NCI-H2196 treated with DMSO at 0.1 percent for 48 hours (cell line): ENCODE measurements at regions not wholly inside any gene's neighbourhood (a gene's known extent, or its start where the extent isn't known, plus 50 kb on each side); places are given as distances from the start of the nearest gene placed in this dataset.

Experiments used
- DNase-seq: peaks from one replicate; lab custom pipeline; 2025; ENCODE audit not compliant: unreplicated experiment; lab: John Stamatoyannopoulos, UW

DNA sequence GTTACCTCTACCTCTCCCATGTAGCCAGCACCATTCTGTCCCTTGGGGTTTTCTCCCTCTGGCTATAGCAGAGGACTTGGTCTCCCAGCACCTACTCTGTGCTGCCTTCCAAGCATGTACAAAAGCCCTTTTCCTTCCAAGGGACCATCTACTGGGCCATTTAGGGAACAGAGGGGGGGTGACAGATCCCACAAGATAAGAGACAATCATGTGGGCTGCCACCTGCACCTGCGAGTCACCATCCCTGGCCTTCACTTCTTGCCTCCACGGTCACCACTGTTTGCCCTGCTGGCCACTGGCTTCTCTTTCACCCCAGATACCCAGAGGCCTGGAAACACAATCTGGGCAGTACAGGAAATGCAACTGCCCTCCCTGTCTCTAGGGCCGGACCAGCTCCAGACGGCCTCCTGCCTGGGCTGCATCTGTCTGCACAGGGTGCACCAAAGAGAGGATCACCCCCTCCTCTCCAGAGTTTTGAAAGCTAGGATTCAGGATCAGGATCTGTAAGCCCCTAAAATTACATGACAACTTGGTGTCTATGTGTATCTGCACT, 160.8 kb upstream of the NECTIN1 start:
- no peak for DNase-seq

DNA sequence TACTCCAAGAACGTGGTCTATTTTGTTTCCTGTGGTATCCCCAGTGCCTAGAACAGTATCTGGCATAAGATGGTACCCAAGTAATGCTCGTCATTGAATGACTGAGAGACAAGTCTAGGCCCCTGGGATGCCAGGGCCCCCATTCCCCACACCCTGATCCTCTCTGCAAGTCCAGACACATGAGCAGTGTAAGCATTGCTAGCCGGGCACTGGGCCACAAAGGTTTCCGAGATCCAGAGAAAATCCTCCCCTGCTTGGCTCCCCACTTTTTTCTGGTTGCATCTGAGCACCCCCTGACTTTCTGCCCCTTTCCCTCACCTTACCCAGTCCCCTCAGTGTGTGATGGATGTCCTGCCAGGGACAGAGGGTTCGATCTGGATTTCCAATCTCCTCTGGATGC, 160.1 kb upstream of the NECTIN1 start:
- no peak for DNase-seq

GRCh38 chr11:119888119-119888518, 159.1 kb upstream of the NECTIN1 start:
- no peak for DNase-seq

- no peak for DNase-seq
These were observed 157.7 kb upstream of the NECTIN1 start for GRCh38 chr11:119886667-119887230.

DNA sequence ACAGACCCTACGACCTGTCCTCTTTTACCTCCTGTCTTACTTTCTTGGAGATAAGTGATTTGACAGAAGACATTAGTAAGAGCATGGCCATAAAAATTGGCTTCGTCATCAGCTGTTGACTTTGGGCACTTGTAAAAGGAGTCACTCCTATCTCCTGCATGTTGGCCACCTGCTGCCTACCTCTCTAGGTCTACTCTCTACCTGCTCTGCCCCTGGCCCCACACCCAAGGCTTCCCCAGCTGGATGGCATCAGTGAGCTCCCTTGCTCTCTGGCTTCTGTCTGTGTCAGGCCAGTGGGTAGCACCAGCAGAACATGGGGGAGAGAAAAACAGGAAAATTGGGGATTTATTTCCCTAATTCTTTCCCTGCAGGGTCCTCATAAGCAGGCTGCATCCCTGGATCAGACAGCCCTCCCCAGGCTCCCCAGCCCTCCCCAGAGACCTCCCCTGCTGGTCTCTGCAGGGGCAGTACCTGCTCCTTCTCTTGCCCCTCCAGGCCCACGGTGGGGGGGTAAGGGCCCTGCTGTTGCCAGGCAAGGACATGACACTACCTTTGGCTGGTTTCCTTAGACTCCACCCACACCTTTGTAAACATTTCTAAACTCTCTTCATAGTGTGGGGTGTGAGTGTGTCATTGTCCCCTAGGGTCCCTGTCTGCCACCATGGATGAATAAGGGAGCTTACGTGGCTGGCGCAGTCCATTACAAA, 157.0 kb upstream of the NECTIN1 start:
- no peak for DNase-seq

- no peak for DNase-seq
These were observed 156.1 kb upstream of the NECTIN1 start for GRCh38 chr11:119885067-119885466.

DNA sequence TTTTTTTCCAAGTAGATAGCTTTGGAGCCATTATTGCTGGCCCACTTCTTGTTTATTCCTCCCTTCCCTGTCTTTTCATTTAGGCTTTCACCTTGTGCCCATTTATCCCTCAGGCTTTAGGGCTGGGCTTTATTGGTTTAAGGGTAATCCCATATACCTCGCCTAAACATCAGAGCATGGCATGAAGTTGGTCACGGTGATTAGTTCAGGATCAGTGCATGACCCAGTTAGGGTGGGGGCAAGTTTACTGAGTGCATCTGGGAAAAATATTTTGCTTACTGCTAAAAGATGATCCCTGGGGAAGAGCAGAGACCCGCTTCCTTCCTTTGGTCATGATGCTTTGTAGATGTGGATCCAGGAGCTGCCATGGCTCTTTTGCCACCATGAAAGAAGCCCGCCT, 153.3 kb upstream of the NECTIN1 start:
- DNase-seq = no peak

GRCh38 chr11:119880873-119881272, 151.9 kb upstream of the NECTIN1 start:
- DNase-seq = no peak

GRCh38 chr11:119880143-119880542, 151.1 kb upstream of the NECTIN1 start:
- DNase-seq = no peak

GRCh38 chr11:119878990-119879389, 150.0 kb upstream of the NECTIN1 start:
- no peak for DNase-seq

DNA sequence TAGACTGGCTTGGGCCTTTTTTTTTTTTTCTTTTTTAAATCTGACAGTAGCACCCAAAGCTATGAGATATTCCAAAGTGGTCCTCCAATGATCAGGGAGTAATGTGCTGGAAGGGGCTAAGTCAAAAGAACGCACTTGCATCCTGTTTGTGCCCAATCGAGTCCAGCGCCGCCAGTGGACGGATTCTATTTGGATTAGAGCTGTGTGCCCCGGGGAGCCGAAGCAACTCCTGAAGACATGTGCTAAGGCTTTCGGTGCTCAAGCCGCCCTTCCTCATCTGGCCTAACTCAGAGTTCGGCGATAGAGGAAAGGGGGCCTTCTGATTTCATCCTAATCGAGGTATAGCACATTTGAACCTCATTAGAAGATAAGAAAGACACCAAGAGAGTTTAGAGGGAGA, 147.8 kb upstream of the NECTIN1 start:
- no peak for DNase-seq

DNA sequence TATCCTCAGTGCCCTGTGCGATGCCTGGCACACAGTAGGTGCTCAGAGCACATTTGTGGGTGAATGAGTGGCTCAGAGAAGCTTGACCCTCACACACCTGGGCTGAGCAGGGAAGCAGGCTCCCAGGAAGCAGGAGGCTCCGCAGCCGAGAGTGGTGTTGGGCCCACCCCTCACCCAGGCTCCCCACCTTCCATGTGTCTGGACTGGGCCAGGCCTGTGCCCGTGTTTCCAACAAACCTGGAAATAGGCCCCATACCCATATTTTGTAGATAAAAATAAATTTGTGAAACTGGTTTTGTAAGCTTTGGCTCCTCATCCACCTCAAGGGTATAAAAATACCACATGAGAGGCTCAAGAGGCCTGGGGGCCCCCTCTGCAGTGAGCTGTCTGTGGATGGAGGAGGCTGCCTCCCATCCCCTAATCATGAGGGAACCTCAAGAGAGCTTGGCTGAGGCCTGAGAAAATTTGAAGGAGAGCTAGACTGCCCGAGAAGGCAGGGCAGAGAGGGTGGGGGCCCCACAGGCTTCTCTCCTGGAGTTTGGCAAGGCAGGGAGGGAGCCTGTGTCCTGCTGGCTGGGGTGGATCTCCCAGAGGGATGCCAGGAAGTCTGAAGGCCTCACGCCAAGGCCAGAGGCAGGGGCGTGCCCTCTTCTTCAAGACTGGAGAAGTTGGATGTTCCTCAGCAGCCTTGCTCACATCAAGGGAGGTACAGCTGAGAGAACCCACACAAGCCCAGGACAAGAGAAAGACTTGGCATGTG, 147.0 kb upstream of the NECTIN1 start:
- no peak for DNase-seq

GRCh38 chr11:119874660-119875238, 145.7 kb upstream of the NECTIN1 start:
- no peak for DNase-seq

- no peak for DNase-seq
These were observed 144.9 kb upstream of the NECTIN1 start for GRCh38 chr11:119873761-119874421.

GRCh38 chr11:119872611-119873310, 143.8 kb upstream of the NECTIN1 start:
- DNase-seq = no peak

DNA sequence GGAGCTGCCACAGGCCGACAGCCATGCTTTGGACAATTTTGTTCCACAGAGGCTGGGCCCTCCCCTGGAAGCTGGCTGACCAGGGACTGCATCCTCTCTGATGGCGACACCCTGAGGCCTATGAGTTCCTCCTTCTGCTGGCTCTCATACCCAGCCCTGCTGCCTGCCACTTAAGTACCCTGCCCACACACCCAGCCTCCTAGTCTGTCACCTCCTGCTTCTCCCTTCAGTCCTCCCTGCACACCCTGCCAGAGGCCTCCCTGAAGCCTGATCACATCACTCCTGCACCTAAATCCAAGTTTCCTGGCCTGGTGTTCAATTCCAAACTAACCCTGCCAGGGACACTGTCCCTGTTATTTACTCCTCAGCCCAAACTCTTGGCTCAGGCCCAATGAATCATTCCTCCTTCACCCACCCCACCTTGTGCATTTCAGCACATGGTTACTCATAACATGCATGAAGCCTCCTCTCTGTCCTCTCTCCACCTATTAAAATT, 136.7 kb upstream of the NECTIN1 start:
- no peak for DNase-seq

- no peak for DNase-seq
These were observed 135.8 kb upstream of the NECTIN1 start for GRCh38 chr11:119864836-119865235.

DNA sequence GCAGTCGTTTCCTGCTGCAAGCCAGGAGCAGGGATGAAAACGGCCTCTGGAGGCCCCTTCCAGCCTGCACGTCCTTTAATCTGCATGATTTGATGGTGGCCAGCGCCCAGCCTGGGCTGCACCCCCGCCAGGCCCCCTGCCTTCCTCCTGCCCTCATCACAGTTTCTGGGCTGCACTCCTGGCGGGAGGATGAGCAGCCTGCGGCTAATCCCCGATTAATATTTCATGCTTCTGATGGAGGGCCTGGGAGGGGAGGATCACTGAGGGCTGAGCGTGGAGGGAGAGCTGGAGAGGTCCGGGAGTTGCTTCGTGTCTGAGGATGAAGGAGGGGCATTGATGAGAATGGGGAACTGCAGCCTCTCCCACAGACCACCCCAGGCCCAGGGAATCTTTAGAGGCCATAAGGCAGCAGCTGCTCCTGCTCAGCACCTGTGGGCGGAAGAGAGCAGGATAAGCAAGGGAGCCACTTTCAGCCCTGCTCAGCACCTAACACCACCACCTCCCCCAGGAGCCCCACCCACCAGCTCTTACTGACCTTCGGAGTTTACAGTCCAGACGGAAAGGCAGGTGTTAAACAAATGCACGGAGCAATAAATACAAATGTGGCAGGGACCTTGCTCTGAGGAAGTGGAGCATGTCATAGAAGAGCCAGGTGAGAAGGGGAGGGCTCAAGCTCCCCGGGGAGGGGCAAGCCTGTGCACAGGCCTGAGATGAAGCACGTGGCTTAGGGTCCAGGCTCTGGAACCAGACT, 135.0 kb upstream of the NECTIN1 start:
- DNase-seq = peak; percentile 50

DNA sequence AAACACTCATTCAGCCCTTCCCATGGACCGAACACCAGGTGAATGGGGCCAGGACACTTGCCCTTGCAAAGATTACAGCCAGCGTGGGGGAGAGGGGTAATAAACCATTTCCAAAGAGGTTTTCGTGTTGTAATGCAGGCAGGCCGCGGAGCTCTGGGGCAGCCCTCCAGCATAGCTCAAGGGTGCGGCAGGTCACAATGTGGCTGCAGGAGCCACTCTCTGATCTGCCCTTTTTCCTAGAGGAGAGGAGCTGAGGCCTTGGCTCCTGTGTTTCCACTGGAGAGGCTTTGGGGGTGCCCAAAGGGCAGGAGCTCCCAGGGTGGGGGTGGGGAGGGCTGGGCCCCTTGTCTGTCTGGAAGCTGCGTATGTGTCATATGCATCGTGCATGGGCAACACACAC, 134.2 kb upstream of the NECTIN1 start:
- no peak for DNase-seq

- no peak for DNase-seq
These were observed 132.2 kb upstream of the NECTIN1 start for GRCh38 chr11:119861160-119861559.
